ENCODE measurements at regions not wholly inside any gene's neighbourhood (a gene's known extent, or its start where the extent isn't known, plus 50 kb on each side); places are given as distances from the start of the nearest gene placed in this dataset.
"Not testable (repeated sequence)": the region's sequence is repeated elsewhere in the genome, so short reads cannot be mapped to it uniquely, and the experiment has no call there.

DNA sequence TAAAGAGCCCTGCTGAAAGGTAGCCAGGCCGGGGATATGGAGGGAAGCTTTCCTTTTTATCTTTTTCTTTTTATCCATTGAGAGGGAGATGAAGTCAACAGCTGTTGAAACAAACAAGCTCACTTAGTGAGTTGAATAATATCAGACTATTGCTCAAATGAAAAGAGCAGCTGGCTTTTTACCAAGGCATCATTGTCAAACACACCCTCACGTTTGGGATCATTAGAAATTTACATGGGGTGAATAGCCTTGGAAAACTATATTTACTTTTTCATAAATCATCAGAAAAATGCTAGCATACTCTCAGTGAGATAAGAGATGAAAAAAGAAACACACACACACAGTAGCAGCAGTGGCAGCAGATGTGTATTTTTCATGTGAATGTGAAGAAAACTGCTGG is 71.5 kb upstream of the HNMT start:
- DNase-seq: no peak

DNA sequence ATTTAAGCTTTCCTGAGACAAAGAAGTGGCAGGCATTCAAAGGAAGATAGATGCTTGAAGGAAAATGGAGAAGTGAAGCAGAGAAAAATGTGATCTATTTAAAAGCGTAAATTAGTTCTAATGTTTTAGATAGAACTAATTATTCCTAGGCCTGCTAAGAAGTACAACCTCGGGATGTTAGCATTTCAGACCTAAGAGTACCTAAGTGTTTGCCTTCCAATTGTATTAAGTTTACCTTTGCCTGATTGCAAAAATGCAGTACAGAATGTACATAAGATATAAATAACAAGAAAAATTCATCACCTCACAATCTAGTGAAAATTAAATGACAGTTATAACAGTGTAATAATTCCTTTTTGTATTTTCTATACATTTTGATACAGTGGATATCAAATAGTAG is 71.1 kb upstream of the HNMT start:
- DNase-seq: no peak

DNA sequence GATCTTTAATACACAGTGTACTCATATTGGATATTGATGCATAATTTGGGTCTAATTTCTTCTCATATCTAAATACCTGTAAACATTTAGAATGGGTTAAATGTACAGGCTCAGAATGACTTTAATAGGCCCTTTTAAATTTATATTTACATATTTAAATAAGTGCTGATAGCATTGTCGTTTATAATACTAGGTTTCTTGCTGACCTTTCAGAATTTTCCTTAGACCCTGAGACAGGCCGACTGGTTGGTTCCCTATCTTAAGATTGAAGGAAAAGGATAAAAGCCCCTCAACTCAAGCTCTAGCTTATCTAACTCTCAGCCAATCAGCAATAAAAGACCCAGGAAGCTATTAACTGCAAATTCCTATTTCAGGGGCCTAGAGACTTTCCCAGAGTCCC is 67.8 kb upstream of the HNMT start:
- DNase-seq: no peak

DNA sequence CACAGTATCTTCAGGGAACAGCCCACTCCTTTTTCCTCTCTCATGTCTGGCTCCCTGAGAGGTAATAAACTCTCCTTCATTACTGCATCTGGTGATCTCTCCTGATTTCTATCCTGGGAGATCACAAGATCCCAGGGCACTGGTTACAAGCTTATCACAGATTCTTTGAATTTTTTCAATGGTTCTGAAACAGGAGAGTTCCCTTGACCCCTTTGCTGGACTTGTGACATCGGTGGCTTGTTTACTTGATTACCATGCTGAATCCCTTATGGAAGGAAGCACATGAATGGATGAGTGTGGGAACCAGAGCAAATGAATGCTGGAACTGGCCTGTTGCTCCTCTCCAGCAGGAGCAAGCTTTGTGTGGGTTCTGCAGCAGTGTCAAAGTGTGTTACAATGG is 67.2 kb upstream of the HNMT start:
- no peak for DNase-seq

DNA sequence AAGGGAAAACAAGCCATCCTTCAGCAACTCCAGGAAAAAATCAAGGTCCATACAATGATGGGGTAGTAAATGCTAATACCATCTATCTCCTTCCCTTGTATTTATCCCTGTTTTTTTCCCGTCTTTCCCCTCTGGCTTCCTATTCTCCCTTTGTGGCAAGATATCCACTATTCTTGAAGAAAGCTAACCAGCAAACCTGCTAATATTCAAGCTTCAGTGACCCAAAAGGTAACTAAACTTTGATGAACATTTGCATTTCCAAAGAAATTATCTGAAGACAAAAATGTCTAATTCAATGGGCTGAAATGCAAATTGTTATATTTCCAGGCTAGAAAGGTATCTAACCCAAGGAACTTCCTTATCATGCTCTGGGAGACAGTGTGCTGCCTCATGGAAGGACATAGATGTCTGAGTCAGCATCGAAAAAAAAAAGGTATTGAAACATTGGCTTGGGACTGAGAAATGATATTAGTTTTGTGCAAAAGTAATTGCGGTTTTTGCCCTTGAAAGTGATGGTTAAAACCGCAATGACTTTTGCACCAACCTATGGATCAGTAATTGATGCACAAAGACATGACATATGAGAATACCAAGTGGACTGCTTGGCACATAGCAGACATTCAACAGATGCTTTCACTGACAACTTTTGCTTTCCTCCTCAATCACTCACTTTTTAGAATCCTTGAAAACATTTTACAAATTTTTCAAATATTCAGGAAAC is 63.7 kb upstream of the HNMT start:
- DNase-seq: no peak

DNA sequence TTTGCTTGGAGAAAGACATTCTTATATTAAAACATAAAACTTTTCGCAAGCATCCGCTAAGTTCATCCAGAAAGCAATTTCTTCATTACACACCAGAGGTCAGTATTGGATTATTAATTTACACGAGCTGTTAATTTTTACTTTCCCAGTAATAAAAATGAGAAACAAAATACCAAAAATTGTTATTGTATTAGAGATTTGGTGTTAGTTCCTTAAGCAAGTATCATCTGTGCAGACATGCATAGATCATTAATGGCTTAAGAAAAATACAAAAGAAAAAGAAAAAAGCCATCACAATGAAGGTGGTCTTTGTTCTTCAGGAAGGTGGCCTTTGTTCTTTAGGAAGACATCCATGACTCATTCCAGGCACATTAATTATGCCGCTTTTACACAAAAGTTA is 53.6 kb upstream of the HNMT start:
- DNase-seq: no peak

DNA sequence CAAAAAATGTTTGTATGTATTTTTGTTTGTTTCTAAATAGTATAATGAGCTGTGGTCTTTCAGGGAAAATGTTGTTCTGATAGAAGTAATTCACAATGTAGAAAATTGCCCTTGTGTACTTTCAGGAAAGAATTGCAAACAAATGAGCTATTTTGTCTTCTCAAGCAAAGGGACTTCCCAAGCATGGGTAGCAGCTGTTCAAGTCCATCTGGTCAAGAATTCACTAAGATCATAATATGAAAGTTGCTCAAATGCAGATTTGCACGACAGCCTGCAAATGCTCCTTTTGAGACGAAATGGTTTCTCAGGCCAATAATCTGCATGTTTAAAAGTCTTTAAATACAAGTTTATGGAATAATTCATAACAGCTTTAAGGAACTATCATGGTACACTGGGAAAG is 51.9 kb upstream of the HNMT start:
- no peak for DNase-seq

DNA sequence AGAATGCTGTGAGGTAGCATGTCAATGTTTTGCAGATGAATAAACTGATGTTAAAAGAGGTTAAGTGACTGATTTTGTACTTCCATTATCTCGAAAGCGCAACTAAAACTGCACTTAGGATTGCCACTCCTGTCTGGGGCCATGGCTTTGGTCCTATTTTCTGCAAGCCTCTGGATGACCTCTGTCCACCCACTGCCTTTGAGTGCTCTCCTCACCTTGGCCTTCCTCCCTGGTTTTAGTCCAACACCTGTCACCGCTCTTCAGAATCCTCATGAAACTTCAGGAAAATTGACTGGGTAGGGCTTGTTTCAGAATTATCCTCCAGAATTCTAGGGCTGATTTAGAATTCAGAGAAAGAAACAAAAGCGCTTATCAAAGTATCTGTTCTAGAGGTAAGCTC is 51.1 kb upstream of the HNMT start:
- DNase-seq: no peak

DNA sequence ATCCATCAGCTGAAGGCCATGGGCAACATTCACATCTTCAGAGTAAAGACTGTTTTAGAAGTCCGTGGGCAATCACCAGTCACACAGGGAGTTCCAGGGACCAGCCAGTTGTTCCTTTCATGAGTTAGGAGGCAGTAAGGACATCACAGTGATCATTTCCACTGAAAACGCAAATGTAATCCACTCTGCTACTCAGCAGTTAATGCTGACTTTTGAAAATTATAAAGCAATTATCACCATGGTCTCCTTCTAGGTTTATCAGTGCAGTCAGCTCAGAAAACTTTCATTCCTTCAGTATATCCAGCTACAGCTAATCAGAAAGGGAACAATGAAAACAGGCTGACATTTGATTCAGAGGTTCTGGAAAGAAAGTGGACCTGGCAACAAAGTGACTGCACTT is 50.6 kb upstream of the HNMT start:
- DNase-seq: not testable (repeated sequence)
